Spleen (tissue), 11 donors: ENCODE measurements at regions not wholly inside any gene's neighbourhood (a gene's known extent, or its start where the extent isn't known, plus 50 kb on each side); places are given as distances from the start of the nearest gene placed in this dataset.

ENCODE experiments used
- DNase-seq: peaks from one replicate; pipeline ENCODE4 v3.0.0-alpha.2; 2020
- H3K27ac ChIP-seq, 8 donors: fragments of 200-600 bp; sonication (generic) in 7 of 8; 1 replicate in 4 of 8; 2 replicates in 4 of 8; pipeline versions ENCODE4 v1.5.0 to v1.8.0; 2016 to 2021; ENCODE audit warnings: inconsistent platforms in 4 of 8, mild to moderate bottlenecking in 4 of 8, moderate library complexity in 1 of 8
- H3K27me3 ChIP-seq, 7 donors: fragments of 200-600 bp; sonication (generic) in 6 of 7; replicated peaks in 1 of 7; 1 replicate in 4 of 7; 2 replicates in 3 of 7; pipeline versions ENCODE4 v1.5.0 to v1.8.0; 2016 to 2021; ENCODE audit warnings: inconsistent platforms in 3 of 7, mild to moderate bottlenecking in 1 of 7
- H3K36me3 ChIP-seq, 6 donors: fragments of 200-600 bp; sonication (generic) in 5 of 6; 1 replicate in 4 of 6; 2 replicates in 2 of 6; pipeline versions ENCODE4 v1.5.0 to v1.8.0; 2016 to 2021; ENCODE audit warnings: inconsistent platforms in 2 of 6
- H3K4me1 ChIP-seq, 6 donors: fragments of 200-600 bp; sonication (generic) in 5 of 6; 1 replicate in 3 of 6; 2 replicates in 3 of 6; pipeline versions ENCODE4 v1.5.0 to v1.8.0; 2016 to 2021; ENCODE audit warnings: inconsistent platforms in 3 of 6
- H3K4me3 ChIP-seq, 8 donors: fragments of 200-600 bp; sonication (generic) in 7 of 8; 1 replicate in 4 of 8; 2 replicates in 4 of 8; pipeline versions ENCODE4 v1.5.0 to v1.8.0; 2016 to 2021; ENCODE audit warnings: inconsistent platforms in 4 of 8, mild to moderate bottlenecking in 4 of 8, moderate library complexity in 2 of 8
- H3K9me3 ChIP-seq, 8 donors: fragments of 200-600 bp; sonication (generic) in 7 of 8; 1 replicate in 4 of 8; 2 replicates in 4 of 8; pipeline versions ENCODE4 v1.5.0 to v1.8.0; 2016 to 2021; ENCODE audit warnings: inconsistent platforms in 4 of 8
- POLR2A ChIP-seq, 3 donors: fragments of 450-650 bp; IDR thresholded peaks; one replicate each; pipeline ENCODE4 v1.5.1; 2017; ENCODE audit warnings: antibody characterized with exemption in 3 of 3, mild to moderate bottlenecking in 1 of 3
- POLR2AphosphoS5 ChIP-seq, 3 donors: sonication (generic); formaldehyde crosslinking; IDR thresholded peaks; one replicate each; pipeline ENCODE4 v1.5.1; 2017; ENCODE audit warnings: antibody characterized with exemption in 3 of 3
- WGBS, 5 donors: extraction: QIAGEN DNeasy Blood & Tissue Kit in 3 of 5; methylation state at CpG; one replicate each; pipeline versions ENCODE4 v1.1.5 to v1.1.7; 2013 to 2018; 5-methylcytosine and 5-hydroxymethylcytosine counted together
- intact Hi-C: fragments of 100-400 bp; cut with DNase I; formaldehyde crosslinking; loops from one replicate; pipeline ENCODE4 v1.15.0; 2023; ENCODE audit warnings: low total_unique reads
- TF ChIP-seq, protein P1 (sequence below), 11 experiments: fragments of 200-600 bp in 7 of 11; fragments of 450-650 bp in 4 of 11; sonication (generic) in 4 of 11; IDR thresholded peaks in 8 of 11; conservative IDR thresholded peaks in 3 of 11; 1 replicate in 7 of 11; 2 replicates in 4 of 11; pipeline versions ENCODE4 v1.4.0 to v1.8.0; 2016 to 2021; ENCODE audit warnings: antibody characterized with exemption in 11 of 11, inconsistent platforms in 4 of 11, mild to moderate bottlenecking in 1 of 11
- donor health status: healthy with polysubstance abuse.
- donor health status: DM: no; HTN: no; CAD: no; lungs with moderate emphysema.
- donor health status: DM: no; HTN: no; CAD: no.
- donor health status: Bipolar disorder and iron deficiency.
- donor health status: healthy.
- donor health status: DM: no; HTN: no; CAD: no.
- donor health status: DM: yes; HTN: yes; CAD: no.

DNA sequence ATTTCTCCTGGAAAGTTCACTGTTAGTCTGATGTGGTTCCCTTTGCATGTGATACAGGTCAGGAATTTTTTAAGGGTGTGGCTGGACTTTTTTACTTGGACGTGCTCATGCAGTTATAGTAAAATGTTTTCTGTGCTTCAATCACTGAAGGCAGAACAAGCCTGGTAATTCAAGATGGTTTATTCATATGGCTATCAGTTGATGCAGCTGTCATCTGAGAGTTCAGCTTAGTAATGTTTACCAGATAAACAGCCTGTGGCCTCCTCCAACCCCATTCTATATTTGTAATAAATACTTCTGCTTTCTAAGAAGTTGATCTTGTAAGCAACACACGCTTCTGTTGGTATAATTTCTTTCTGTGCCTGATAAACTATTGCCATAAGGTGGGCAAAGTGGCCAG lies 2105.9 kb downstream of the ARAP2 start:
- Histone ChIP-seq H3K36me3 (no peaks in the 10 kb centered on the region), H3K27ac (no peak overlapping the region), H3K4me3 (no peak overlapping the region), H3K9me3 (peaks cover 0 to 7% (median 3%) of the 10 kb centered on the region in 8 donors), H3K4me1 (no peaks in the 10 kb centered on the region), H3K27me3 (no peaks in the 10 kb centered on the region)
- intact Hi-C loops, result no loop called here
- no peak for DNase-seq
- no peak for TF ChIP-seq POLR2A (IDR thresholded peaks at IDR 0.05)
- TF ChIP-seq POLR2AphosphoS5 (IDR thresholded peaks at IDR 0.05), result no peak
- WGBS, 5 donors, result 36 to 65% (median 49%) methylated on average over 2 of the region's 2 CpGs

- no peak for TF ChIP-seq POLR2A (IDR thresholded peaks at IDR 0.05)
- no peak for TF ChIP-seq POLR2AphosphoS5 (IDR thresholded peaks at IDR 0.05)
- TF ChIP-seq, protein P1, sequence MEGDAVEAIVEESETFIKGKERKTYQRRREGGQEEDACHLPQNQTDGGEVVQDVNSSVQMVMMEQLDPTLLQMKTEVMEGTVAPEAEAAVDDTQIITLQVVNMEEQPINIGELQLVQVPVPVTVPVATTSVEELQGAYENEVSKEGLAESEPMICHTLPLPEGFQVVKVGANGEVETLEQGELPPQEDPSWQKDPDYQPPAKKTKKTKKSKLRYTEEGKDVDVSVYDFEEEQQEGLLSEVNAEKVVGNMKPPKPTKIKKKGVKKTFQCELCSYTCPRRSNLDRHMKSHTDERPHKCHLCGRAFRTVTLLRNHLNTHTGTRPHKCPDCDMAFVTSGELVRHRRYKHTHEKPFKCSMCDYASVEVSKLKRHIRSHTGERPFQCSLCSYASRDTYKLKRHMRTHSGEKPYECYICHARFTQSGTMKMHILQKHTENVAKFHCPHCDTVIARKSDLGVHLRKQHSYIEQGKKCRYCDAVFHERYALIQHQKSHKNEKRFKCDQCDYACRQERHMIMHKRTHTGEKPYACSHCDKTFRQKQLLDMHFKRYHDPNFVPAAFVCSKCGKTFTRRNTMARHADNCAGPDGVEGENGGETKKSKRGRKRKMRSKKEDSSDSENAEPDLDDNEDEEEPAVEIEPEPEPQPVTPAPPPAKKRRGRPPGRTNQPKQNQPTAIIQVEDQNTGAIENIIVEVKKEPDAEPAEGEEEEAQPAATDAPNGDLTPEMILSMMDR (IDR thresholded peaks at IDR 0.05 in 8 of 11, conservative IDR thresholded peaks at IDR 0.05 in 3 of 11), result no peak
- H3K9me3 ChIP-seq, result peaks cover 0 to 5% (median 2%) of the 10 kb centered on the region in 8 donors
- no peak overlapping the region for H3K4me3 ChIP-seq
- no peaks in the 10 kb centered on the region for H3K36me3 ChIP-seq
- H3K27ac ChIP-seq, result no peak overlapping the region
- intact Hi-C loops, result no loop called here
- no peak for DNase-seq
- no peaks in the 10 kb centered on the region for H3K27me3 ChIP-seq
- H3K4me1 ChIP-seq, result no peaks in the 10 kb centered on the region
Measured at GRCh38 chr4:34139346-34139745, 2105.0 kb downstream of the ARAP2 start.

GRCh38 chr4:34148322-34148908 lies 2095.9 kb downstream of the ARAP2 start:
- Histone ChIP-seq H3K27ac (no peak overlapping the region), H3K4me3 (no peak overlapping the region), H3K27me3 (no peaks in the 10 kb centered on the region), H3K9me3 (no peaks in the 10 kb centered on the region), H3K4me1 (no peaks in the 10 kb centered on the region), H3K36me3 (no peaks in the 10 kb centered on the region)
- DNase-seq, result no peak
- TF ChIP-seq POLR2AphosphoS5 (IDR thresholded peaks at IDR 0.05) (no peak), POLR2A (IDR thresholded peaks at IDR 0.05) (no peak)
- TF ChIP-seq, protein P1 (IDR thresholded peaks at IDR 0.05 in 8 of 11, conservative IDR thresholded peaks at IDR 0.05 in 3 of 11), result no peak
- WGBS, 5 donors, result 58 to 69% (median 63%) methylated on average over 2 of the region's 2 CpGs
- intact Hi-C loops, result no loop called here

- no peaks in the 10 kb centered on the region for H3K4me1 ChIP-seq
- H3K27ac ChIP-seq, result no peak overlapping the region
- no peak overlapping the region for H3K4me3 ChIP-seq
- intact Hi-C loops, result no loop called here
- H3K9me3 ChIP-seq, result peaks cover 0 to 21% (median 4%) of the 10 kb centered on the region in 8 donors
- no peaks in the 10 kb centered on the region for H3K36me3 ChIP-seq
- TF ChIP-seq POLR2A (IDR thresholded peaks at IDR 0.05) (no peak), POLR2AphosphoS5 (IDR thresholded peaks at IDR 0.05) (no peak)
- TF ChIP-seq, protein P1 (IDR thresholded peaks at IDR 0.05 in 8 of 11, conservative IDR thresholded peaks at IDR 0.05 in 3 of 11), result no peak
- no peak for DNase-seq
- no peaks in the 10 kb centered on the region for H3K27me3 ChIP-seq
Measured at GRCh38 chr4:34157547-34157946, 2086.8 kb downstream of the ARAP2 start.

DNA sequence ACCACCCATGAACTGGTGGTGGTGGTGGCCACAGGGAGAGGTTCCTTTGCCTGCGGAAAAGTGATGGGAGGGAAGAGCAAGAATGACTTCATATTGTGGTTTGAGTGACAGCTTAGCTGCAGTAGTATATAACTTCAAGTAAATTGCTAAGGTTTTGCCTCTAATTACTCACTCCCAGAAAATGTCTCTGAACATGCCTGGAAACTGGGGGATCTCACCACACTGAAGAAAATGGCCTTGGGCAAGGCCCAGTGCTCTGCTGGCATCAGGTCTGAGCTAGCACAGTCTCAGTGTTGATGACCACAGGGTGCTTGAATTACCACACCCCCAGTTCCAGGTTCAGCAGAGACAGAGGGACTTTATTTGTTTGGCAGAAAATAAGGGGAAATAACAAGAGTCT lies 2085.4 kb downstream of the ARAP2 start:
- intact Hi-C loops, result no loop called here
- no peak overlapping the region for H3K4me3 ChIP-seq
- no peaks in the 10 kb centered on the region for H3K27me3 ChIP-seq
- 86 to 100% (median 93%) methylated on average over 1 of the region's 1 CpG for WGBS, 5 donors
- no peak overlapping the region for H3K27ac ChIP-seq
- H3K36me3 ChIP-seq, result no peaks in the 10 kb centered on the region
- DNase-seq, result no peak
- TF ChIP-seq, protein P1 (IDR thresholded peaks at IDR 0.05 in 8 of 11, conservative IDR thresholded peaks at IDR 0.05 in 3 of 11), result no peak
- TF ChIP-seq POLR2A (IDR thresholded peaks at IDR 0.05), result no peak
- no peak for TF ChIP-seq POLR2AphosphoS5 (IDR thresholded peaks at IDR 0.05)
- H3K9me3 ChIP-seq, result peaks cover 0 to 23% (median 4%) of the 10 kb centered on the region in 8 donors
- no peaks in the 10 kb centered on the region for H3K4me1 ChIP-seq
